GM21723 (cell line): ENCODE measurements at regions not wholly inside any gene's neighbourhood (a gene's known extent, or its start where the extent isn't known, plus 50 kb on each side); places are given as distances from the start of the nearest gene placed in this dataset.
"Not testable (repeated sequence)": the region's sequence is repeated elsewhere in the genome, so short reads cannot be mapped to it uniquely, and the experiment has no call there.

Experiments used
- ATAC-seq: cut with Tn5 transposase; IDR thresholded peaks from one replicate; pipeline ENCODE4 v1.9.1; 2021; ENCODE audit warnings: mild to moderate bottlenecking, moderate library complexity; ENCODE audit not compliant: unreplicated experiment

GRCh38 chr4:91837608-91838029 is 466.1 kb upstream of the GRID2 start:
- ATAC-seq = no peak

GRCh38 chr4:91838181-91838861 is 465.4 kb upstream of the GRID2 start:
- no peak for ATAC-seq

- no peak for ATAC-seq
These were observed 463.4 kb upstream of the GRID2 start for GRCh38 chr4:91840359-91840758.

GRCh38 chr4:91846233-91846632 is 457.5 kb upstream of the GRID2 start:
- no peak for ATAC-seq

GRCh38 chr4:91851456-91851855 is 452.3 kb upstream of the GRID2 start:
- ATAC-seq = no peak

- no peak for ATAC-seq
These were observed 415.8 kb upstream of the GRID2 start for GRCh38 chr4:91887926-91888325.

GRCh38 chr4:91891217-91891616 is 412.5 kb upstream of the GRID2 start:
- ATAC-seq = not testable (repeated sequence)

- ATAC-seq = no peak
These were observed 409.8 kb upstream of the GRID2 start for GRCh38 chr4:91894006-91894405.

GRCh38 chr4:91904556-91904955 is 399.2 kb upstream of the GRID2 start:
- no peak for ATAC-seq

GRCh38 chr4:91909963-91910362 is 393.8 kb upstream of the GRID2 start:
- ATAC-seq = no peak

- ATAC-seq = no peak
These were observed 389.5 kb upstream of the GRID2 start for GRCh38 chr4:91914176-91914804.

- no peak for ATAC-seq
These were observed 387.5 kb upstream of the GRID2 start for GRCh38 chr4:91916219-91916618.

GRCh38 chr4:91924625-91925024 is 379.1 kb upstream of the GRID2 start:
- no peak for ATAC-seq

GRCh38 chr4:91935217-91935616 is 368.5 kb upstream of the GRID2 start:
- ATAC-seq = no peak

- no peak for ATAC-seq
These were observed 367.5 kb upstream of the GRID2 start for GRCh38 chr4:91936311-91936710.

GRCh38 chr4:91957963-91958362 is 345.8 kb upstream of the GRID2 start:
- no peak for ATAC-seq

GRCh38 chr4:91958596-91958995 is 345.2 kb upstream of the GRID2 start:
- ATAC-seq = no peak

- no peak for ATAC-seq
These were observed 342.3 kb upstream of the GRID2 start for GRCh38 chr4:91961504-91961903.

GRCh38 chr4:91963486-91963885 is 340.3 kb upstream of the GRID2 start:
- ATAC-seq = no peak

GRCh38 chr4:91965166-91965565 is 338.6 kb upstream of the GRID2 start:
- ATAC-seq = no peak

GRCh38 chr4:91973479-91974153 is 330.1 kb upstream of the GRID2 start:
- no peak for ATAC-seq

- ATAC-seq = no peak
These were observed 319.3 kb upstream of the GRID2 start for GRCh38 chr4:91984466-91984865.
